GM12864 (cell line): ENCODE measurements at regions not wholly inside any gene's neighbourhood (a gene's known extent, or its start where the extent isn't known, plus 50 kb on each side); places are given as distances from the start of the nearest gene placed in this dataset.
"Not testable (repeated sequence)": the region's sequence is repeated elsewhere in the genome, so short reads cannot be mapped to it uniquely, and the experiment has no call there.

Experiments
- DNase-seq: peaks from one replicate; pipeline ENCODE4 v3.0.0-alpha.2; 2011; ENCODE audit warnings: low read depth
- H3K4me3 ChIP-seq: 2 replicates; pipeline ENCODE4 v1.5.1; 2011; ENCODE audit warnings: mild to moderate bottlenecking, low read depth, low read length, control low read depth
- TF ChIP-seq, protein P1 (sequence below): IDR thresholded peaks from 2 replicates; pipeline ENCODE4 v1.5.1; 2011; ENCODE audit warnings: low read depth, mild to moderate bottlenecking, moderate library complexity, low read length, control low read depth, inconsistent platforms; ENCODE audit errors: missing control alignments

DNA sequence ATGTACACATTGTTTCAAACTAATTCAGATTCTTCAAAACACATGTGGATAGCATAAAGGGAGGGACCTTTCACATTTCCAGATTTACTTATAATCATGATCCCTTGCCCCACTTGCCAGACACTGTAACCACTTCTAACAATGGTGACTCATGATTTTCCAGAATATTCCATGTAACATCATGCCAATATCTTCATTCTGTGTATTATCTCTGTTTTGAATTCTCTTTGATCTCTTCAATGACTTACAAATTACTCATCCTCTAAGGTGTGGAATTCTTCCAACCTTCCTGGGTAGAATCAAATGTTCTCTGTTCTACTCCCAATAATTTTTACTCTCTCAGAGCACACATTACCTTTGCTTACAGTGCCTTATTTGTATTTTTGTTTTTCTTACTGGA, 517.1 kb downstream of the PCDH7 start:
- DNase-seq: no peak
- H3K4me3 ChIP-seq: no peak overlapping the region
- TF ChIP-seq, protein P1, sequence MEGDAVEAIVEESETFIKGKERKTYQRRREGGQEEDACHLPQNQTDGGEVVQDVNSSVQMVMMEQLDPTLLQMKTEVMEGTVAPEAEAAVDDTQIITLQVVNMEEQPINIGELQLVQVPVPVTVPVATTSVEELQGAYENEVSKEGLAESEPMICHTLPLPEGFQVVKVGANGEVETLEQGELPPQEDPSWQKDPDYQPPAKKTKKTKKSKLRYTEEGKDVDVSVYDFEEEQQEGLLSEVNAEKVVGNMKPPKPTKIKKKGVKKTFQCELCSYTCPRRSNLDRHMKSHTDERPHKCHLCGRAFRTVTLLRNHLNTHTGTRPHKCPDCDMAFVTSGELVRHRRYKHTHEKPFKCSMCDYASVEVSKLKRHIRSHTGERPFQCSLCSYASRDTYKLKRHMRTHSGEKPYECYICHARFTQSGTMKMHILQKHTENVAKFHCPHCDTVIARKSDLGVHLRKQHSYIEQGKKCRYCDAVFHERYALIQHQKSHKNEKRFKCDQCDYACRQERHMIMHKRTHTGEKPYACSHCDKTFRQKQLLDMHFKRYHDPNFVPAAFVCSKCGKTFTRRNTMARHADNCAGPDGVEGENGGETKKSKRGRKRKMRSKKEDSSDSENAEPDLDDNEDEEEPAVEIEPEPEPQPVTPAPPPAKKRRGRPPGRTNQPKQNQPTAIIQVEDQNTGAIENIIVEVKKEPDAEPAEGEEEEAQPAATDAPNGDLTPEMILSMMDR: no peak

DNA sequence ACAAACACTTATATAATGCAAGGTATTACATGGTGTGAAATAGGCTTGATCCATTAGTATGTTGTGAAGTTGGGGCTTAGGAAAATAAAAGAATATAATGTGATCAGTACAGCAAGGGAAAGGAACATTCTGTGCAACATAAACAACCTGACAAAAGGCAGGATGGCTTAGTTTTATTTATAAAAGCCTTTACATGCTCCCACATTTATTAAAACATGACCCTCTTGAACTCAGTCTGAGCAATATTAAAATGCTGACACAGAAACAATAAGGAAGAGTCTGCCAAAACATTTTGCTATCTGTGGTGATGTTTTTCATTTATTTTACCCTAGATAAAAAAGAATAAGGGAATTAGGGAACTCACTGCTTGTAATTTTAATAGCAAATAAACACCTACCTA, 519.7 kb downstream of the PCDH7 start:
- H3K4me3 ChIP-seq: no peak overlapping the region
- TF ChIP-seq, protein P1: no peak
- DNase-seq: no peak

DNA sequence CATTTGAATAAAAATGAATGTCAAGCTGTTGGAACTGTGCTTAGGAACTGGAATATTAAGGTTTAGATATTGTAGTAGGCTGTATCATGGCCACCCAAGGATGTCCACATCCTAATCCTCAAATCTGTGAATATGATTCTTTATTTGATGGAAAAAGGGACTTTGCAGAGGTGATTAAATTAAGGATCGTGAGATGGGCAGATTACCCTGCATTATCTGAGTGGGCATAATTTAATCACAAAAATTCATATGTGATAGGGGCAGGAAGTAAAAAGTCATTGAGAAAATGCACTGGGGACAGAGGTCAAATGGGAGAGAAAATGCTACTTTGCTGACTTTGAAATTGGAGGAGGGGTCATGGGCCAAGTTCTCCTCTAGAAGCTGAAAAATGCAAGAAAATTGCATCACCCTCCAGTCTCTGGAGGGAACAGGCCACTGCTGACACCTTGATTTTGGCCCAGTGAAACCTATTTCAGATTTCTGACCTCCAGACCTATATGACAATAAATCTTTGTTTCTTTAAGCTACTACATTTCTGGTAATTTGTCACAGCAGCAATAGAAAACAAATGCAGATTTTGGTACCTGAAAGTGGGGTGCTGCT, 521.4 kb downstream of the PCDH7 start:
- DNase-seq: no peak
- TF ChIP-seq, protein P1: no peak

DNA sequence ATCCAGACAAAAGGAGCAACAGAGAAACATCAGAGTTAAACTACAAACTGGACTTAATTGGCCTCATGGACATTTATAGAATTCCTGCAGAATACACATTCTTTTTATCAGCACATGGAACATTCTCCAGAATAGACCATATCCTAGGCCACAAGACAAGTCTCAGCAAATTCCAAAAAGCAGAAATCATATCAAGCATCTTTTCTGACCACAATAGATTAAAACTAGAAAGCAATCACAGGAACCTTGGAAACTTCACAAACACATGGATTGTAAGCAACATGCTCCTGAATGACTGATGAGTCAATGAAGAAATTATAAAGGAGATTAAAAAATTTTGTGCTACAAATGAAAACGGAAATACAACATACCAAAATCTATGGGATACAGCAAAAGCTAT, 526.7 kb downstream of the PCDH7 start:
- H3K4me3 ChIP-seq: no peak overlapping the region
- no peak for DNase-seq
- TF ChIP-seq, protein P1: no peak

More for the DNA sequence above, 521.4 kb downstream of the PCDH7 start:
- H3K4me3 ChIP-seq: no peak overlapping the region

DNA sequence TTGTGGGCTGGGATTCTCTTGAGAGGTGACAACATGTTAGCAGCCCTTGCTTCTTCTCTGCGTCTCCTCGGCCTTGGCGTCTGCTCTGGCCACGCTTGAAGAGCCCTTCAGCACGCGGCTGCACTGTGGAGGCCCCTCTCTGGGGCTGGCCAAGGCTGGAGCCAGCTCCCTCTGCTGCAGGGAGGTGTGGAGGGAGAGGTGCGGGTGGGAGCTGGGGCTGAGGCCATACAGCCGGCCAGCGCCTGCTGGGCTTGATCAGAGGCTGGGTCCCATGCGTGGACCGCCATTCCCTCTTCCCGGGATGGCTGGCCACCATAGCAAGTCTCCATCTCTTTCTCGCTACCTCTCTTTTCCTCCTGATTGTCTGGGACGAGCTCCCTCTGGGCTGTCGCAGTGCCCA, 539.0 kb downstream of the PCDH7 start:
- no peak for DNase-seq
- TF ChIP-seq, protein P1: no peak
- no peak overlapping the region for H3K4me3 ChIP-seq

DNA sequence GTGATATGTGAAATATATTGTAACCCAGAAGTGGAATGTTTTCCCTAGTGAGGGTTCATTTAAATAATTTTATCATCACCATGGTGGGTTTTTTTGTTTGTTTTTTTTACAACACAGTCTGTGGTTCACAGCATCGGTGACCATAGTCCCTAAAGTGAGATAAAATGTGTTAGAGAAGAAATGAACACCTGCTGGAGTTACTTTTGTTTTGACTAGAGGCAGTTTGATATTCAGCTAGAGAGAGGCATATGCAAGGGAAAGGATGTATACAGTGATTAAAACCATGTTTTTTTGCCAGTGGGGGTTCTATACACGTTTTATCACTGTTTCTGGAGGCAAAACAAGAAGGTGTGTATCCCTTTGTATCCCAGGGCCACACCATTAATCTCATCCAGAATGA, 541.5 kb downstream of the PCDH7 start:
- H3K4me3 ChIP-seq: no peak overlapping the region
- DNase-seq: no peak
- TF ChIP-seq, protein P1: no peak

DNA sequence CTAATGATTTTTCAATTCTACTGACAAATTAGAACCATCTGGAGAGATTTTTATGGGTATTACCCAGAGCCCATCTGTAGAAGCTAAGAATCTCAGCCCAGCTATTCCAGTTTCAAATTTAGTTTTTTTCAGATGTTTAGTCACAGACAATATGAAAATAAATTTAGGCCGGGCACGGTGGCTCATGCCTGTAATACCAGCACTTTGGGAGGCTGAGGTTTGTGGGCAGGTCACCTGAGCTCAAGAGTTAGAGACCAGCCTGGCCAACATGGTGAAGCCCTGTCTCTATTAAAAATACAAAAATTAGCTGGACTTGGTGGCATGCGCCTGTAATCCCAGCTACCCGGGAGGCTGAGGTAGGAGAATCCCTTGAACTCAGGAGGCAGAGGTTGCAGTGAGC, 545.9 kb downstream of the PCDH7 start:
- DNase-seq, H3K4me3 ChIP-seq: not testable (repeated sequence)
